Renal cortex interstitium (tissue), 11 donors: ENCODE measurements at regions not wholly inside any gene's neighbourhood (a gene's known extent, or its start where the extent isn't known, plus 50 kb on each side); places are given as distances from the start of the nearest gene placed in this dataset.
"Not testable (repeated sequence)": the region's sequence is repeated elsewhere in the genome, so short reads cannot be mapped to it uniquely, and the experiment has no call there.

Experiments used
- DNase-seq, 11 donors: peaks; one replicate each; pipeline ENCODE4 v3.0.0-alpha.2; 2013; ENCODE audit warnings: low read depth in 9 of 11, low spot score in 4 of 11; ENCODE audit errors: extremely low read depth in 1 of 11

- DNase-seq: no peak
Observed at GRCh38 chr7:119916501-119916900, 356.5 kb upstream of the KCND2 start.

- no peak for DNase-seq
Observed at GRCh38 chr7:119918185-119918584, 354.8 kb upstream of the KCND2 start.

- DNase-seq: no peak
Observed at GRCh38 chr7:119919986-119920385, 353.0 kb upstream of the KCND2 start.

GRCh38 chr7:119925581-119926289 is 347.2 kb upstream of the KCND2 start:
- DNase-seq: no peak

GRCh38 chr7:119929891-119930290 is 343.1 kb upstream of the KCND2 start:
- DNase-seq: no peak

- DNase-seq: no peak
Observed at GRCh38 chr7:119931230-119931824, 341.6 kb upstream of the KCND2 start.

GRCh38 chr7:119935418-119936025 is 337.5 kb upstream of the KCND2 start:
- DNase-seq: peak in 9 of 11 donors; percentile 4 to 35 (median 12)

- DNase-seq: no peak
Observed at GRCh38 chr7:119936836-119937235, 336.1 kb upstream of the KCND2 start.

GRCh38 chr7:119937745-119938144 is 335.2 kb upstream of the KCND2 start:
- DNase-seq: no peak

- no peak for DNase-seq
Observed at GRCh38 chr7:119943942-119944600, 328.9 kb upstream of the KCND2 start.

GRCh38 chr7:119944601-119944972 is 328.4 kb upstream of the KCND2 start:
- no peak for DNase-seq

GRCh38 chr7:119945822-119946221 is 327.2 kb upstream of the KCND2 start:
- DNase-seq: no peak

GRCh38 chr7:119949053-119949452 is 323.9 kb upstream of the KCND2 start:
- DNase-seq: no peak

- DNase-seq: not testable (repeated sequence)
Observed at GRCh38 chr7:119950390-119951041, 322.5 kb upstream of the KCND2 start.

GRCh38 chr7:119951614-119952013 is 321.4 kb upstream of the KCND2 start:
- not testable (repeated sequence) for DNase-seq

GRCh38 chr7:119957335-119957734 is 315.6 kb upstream of the KCND2 start:
- no peak for DNase-seq

- DNase-seq: no peak
Observed at GRCh38 chr7:119959811-119960210, 313.2 kb upstream of the KCND2 start.

- DNase-seq: no peak
Observed at GRCh38 chr7:119963654-119964053, 309.3 kb upstream of the KCND2 start.

- no peak for DNase-seq
Observed at GRCh38 chr7:119964065-119964464, 308.9 kb upstream of the KCND2 start.
